Limb (tissue), 2 donors: ENCODE measurements at regions not wholly inside any gene's neighbourhood (a gene's known extent, or its start where the extent isn't known, plus 50 kb on each side); places are given as distances from the start of the nearest gene placed in this dataset.

Source experiments
- DNase-seq, 2 donors: peaks; one replicate each; pipeline ENCODE4 v3.0.0-alpha.2; 2016; ENCODE audit errors: extremely low spot score in 2 of 2

DNA sequence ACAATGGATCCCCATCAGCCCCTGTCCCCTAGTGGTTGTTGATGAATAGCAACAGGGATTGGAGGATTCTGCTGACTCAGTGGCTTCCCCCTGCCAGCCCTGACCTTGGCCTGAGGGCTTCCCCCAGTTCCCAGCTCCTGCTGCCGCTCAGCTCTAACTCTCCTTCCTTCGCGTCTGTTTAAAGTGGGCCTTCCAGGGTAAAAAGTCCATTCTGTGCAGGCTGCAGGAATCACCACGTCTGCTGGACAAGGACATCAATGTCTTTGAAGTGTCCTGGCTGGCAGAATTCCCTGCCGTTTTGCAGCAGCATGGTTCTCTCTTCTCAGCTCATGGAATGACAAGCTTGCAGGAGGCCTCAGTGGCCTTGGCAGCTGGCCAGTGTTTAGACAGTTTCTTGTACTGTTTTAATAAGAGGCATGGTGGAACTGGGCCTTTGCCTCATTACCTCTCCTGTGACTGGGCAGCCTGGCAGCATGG lies 152.5 kb upstream of the STX18 start:
- DNase-seq: peak in 1 of 2 donors; percentile 50

DNA sequence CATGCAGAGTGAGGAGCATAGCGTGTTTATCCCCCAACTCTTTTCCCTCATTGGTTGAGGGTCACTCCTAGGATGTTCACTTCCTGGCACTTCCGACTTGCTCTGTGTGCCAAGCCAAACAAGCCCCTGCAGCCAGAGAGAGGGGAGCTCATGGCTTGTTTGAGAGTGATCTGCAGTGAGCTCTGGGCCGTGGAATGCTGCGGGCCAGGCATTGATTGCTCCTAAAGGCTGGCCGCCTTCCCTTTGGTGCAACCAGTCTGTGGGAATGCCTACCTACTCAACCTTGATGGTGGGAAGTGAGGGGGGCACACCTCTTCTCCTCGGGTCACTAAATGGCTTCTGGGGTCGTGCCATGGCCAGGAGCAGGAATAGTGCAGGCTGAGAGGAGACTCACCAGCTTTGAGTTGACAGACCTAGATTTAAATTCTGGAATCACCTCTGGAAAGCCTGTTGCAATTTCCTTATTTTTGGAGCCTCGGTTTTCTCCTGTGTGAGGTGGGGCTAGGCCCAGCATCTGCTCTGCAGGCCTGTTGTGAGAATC lies 152.0 kb upstream of the STX18 start:
- DNase-seq: no peak

DNA sequence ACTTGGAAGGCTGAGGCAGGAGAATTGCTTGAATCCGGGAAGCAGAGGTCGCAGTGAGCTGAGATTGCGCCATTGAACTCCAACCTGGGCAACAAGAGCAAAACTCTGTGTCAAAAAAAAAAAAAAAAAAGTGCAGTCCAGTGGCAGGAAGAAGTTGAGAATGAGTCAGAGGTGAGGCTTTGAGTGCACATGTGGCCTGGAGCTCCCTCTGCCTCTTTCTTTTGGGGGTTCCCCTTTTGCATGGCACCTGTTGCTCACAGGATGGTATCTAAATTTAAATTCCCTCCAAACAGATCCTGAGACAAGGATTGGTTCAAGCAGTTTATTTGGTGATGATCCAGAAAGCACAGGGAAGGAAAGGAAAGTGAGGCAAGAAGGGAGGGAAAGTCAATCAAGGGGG lies 151.4 kb upstream of the STX18 start:
- DNase-seq: no peak

DNA sequence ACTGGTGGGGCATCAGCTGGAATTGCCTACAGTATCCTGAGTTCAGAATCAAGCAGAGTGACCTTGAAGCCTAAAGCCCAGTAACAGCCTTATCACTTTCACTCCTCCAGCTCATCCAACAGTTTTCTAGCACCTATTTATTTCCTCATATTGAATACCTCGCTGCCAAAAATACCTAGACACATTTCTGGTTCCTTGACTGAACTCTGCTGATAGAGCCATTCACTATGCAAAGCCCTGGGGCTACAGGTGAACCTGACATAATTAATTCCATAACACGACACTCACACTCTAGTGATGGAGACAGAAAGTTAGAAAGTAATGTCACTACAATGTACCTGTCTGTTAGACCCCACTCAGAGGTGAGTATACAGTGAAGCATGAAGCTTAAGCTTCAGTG lies 149.0 kb upstream of the STX18 start:
- DNase-seq: no peak

DNA sequence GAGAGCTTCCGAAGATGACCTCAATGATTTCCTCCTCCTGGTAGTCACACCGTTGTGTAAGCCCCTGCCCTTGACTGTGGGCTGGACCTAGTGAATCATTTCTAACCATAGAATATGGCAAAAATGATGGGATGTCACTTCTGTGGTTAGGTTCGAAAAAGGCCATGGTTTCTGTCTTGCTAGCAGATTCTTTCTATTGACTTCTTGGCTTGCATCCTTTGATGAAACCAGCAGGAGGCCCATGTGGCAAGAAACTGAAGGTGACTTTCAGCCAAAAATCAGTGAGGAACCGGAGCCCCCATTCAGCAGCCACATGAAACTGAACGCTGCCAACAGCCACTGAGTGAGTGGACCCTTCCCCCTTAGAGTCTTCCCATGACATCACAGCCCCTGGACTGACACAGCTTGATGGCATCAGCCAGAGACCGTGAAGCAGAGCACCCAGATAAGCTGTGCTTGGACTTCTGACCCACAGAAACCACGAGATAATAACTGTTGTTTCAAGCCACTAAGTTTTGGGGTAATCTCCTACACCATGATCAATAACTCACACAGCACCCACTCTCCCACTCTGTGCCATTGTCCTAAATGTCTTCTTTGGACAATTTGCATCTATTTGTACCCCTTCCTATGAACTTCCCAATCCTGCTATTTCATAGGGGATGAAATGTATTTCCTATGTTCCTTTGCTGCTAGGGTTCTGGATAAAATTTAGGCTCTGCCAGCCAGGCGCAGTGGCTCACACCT lies 148.0 kb upstream of the STX18 start:
- no peak for DNase-seq

DNA sequence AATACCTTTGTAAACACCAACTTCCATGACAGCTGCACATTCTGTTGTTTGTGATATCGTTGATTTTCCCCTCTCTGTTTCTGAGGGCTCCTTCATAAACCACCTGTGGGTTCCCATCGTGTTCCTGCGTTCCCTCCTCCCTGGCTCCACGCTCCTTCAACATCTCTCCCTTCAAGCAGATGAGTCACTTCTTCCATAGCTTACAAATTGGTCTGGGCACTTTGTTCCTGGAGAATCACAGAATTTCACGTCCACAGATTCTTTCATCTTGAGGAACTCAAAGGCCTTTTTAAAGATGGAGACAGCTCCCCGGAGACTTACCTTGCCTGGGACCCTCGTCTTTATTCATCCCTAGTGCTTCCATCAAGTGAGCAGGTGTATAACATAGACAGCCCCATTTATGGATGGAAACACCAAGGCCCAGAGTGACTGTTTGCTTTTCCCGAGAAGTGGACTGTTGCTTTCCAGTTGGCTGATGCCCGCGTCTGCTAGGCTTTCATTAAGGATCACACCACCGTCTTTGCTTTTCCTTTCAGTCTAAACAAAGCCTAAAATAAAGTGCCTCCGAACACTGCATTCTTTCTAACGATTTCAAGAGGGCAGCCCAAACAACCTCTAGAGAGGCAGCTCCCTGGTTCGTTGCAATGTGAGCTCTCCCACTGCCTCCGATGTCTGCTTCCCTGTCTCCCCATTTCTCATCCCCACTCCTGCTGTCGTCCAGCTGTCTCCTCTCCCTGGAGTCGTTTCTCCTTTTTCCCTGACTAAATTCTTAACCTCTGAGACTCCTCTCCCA lies 146.3 kb upstream of the STX18 start:
- no peak for DNase-seq

DNA sequence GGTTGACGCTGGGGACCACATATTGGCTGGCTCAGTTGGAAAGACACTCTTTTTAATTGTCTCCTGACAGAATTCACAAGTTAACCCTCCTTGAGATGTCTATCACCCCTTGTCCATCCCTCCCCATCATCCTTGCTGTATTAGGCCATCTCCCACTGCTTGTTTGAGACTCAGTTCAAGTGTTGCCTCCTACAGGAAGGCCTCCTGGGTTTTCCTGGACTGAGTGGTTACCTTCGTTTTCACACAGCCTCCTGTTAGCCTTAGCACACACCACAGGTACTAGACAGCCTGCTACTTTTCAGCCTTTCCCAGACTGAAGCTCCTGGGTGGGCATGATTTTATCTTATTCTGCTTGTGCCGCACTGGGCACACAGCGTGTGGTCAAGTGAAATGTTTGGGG lies 145.3 kb upstream of the STX18 start:
- no peak for DNase-seq

DNA sequence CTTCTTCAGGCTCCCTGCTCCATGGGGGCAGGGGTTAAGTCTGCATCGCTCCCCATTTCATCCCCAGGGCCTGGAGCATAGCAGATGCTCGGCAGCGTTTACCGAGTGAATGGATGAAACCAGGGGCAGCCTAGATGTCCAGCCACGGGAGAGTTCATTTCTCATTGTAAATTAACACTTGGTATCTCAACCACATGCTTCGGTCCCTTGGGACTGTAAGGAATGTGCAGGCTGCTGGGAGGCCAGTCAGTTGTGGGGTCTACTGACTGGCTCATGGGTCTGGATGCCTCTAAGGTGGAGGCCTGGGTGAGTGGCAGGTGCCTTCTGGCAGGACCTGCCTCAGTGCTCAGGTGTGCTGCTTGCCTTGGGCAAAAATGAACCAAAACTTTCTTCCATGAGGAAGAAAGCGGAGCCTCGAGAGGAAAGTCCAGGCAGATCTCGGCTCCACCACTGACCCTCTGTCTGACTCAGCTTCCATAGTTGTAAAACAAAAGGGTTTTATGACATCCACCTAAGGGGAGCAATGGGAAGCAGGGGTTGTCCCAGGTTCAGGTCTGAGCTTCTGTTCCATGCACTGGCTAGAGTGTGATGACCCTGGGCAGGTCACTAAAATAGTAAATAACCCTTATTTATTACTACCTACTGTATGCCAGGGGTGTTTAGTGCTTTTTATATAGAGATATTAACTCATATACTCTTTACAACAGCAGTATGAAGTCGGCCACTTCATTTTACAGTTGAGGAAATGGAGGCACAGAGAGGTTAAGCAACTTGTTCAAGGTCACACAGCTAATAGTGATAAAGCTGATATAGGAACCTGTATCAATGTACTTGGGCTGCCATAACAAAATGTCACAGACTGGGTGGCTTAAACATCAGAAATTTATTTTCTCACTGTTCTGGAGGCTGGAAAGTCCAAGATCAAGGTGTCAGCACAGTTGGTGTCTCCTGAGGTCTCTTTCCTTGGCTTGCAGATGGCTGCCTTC lies 144.3 kb upstream of the STX18 start:
- DNase-seq: no peak

DNA sequence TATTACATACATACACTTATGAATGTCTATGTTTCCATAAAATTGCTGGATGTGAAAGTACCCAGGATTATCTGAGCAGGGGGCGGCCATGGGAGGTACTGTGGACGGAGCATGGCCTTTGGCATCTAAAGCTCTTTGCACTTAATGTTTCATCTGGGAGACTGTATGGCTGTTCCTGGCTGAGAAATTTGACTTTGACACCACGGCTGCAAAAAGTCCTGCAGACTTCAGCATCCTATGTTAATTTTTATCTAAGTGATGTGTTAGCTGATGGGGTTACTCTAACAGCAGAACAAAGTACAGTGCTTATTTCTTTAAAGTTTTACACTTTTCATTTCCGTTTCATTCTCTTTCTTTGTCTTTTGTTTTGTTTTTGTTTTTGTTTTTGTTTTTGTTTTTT lies 139.8 kb upstream of the STX18 start:
- no peak for DNase-seq

DNA sequence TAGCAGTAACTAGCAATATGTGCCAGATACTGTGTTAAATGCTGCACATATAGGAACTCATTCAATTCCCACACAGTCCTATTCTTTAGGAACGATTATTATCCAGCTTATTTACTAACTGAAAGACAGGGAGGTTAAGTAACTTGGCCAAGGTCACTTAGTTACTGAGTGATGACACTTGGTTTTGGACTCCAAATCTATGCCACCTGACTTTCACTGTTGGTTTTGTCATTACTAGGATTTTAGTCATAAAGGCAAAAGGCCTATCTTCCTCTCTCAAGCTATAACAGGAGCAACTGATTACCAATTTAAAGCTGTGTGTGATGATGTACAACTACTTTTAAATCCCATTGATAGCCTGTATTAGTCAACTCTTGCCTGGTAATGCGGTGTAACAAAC lies 138.9 kb upstream of the STX18 start:
- DNase-seq: no peak

DNA sequence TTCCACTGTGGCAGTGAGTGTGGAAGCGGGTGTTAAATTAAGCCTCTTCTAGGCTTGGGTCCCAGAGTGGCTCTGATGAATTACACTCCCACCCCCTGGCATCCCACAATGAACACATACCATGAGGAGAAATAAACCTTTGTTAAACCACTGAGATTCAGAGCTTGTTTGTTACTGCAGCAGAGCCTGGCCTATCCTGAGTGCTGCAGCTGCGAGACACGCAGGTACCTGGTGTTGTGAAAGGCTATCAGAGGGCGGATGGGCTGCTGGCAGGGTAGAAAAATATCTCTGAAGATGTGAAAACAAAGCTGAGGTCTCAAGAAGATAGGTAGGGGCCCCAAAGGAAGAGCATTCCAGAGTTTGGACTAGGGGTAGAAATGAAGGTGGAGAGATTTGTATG lies 138.4 kb upstream of the STX18 start:
- DNase-seq: no peak

DNA sequence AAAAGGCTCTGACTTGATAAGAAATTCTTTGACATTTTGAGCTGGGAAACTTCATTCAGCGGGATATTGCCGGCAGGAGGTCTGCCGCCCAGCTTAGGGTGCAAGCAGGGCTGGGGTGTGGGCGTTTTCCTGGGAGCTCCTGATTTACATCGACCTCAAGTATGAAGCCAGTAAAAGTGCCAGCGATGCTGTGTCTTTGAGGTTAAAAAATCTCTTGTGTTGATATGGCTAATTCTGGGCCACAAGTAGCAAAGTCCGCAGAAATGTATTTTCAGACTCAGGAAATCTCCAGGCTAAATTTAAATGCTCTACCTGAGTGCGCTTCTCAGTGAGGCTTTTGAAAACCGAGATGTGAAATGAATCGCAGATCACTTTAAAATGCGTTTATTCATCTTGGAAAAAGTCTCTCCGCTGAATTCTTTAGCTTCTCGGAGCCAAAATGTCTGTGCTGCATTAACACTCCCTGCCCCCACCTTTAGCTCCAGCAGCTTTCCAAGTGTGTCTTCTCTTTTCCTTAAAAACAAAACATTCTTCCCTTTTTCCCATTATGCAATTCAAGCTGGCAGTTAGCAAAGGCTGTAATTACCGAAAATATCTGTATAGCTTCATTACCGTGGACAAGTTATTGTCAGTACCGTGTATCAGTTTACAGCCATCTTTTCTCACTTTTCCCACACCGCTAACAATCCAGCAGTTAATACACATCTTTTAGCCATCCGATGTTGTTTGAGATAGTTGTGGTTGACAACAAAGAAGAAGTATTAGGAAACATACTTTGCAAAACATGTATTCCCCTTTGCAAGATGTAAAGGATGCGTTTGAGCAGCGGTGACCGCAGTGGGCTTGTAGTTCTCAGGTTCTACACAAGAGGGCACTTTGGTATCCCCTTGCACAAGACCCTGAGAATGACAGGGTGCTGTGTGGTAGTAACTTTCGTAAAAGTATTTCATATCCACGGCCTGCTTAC lies 136.0 kb upstream of the STX18 start:
- DNase-seq: peak; percentile 62 to 63

DNA sequence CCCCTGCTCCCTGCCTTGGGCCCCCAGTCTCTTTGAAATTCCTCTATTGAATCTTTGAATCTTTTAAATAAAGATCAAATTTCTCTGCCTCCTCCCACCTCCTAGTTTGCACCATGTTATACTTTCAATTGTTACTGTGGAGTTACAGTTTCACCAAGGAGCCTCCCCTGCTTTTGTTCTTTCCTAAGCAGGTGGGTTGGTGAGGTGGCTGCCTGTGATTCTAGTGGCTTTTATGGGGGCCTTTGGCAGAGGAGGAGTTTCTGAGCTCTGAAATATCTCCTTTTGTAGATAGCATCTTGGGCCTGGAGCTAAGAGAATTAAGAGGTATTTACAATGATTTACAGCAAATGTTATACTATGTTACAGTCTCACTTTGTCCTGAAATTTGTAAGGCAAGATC lies 133.8 kb upstream of the STX18 start:
- no peak for DNase-seq

DNA sequence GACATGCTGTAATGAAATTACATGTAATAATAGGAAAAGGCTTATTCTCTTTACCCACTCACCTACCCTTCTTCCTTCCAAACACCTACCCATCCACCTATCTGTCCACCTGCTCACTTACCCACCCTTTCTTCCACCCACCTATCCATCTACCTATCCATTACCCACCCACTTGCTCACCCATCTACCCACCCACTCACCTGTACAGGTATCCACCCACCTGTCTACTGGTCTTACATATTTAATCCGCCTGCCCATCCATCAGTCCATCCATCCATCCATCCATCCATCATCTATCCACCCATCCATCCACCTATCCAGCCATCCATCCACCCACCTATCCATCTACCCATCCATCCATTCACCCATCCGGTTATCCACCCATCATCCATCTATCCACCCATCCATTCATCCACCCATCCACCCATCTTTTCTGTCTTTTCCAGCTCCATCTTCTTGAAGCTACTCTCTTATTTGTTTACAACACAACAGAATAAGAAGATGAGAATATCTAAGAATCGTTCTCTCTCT lies 133.3 kb upstream of the STX18 start:
- no peak for DNase-seq

DNA sequence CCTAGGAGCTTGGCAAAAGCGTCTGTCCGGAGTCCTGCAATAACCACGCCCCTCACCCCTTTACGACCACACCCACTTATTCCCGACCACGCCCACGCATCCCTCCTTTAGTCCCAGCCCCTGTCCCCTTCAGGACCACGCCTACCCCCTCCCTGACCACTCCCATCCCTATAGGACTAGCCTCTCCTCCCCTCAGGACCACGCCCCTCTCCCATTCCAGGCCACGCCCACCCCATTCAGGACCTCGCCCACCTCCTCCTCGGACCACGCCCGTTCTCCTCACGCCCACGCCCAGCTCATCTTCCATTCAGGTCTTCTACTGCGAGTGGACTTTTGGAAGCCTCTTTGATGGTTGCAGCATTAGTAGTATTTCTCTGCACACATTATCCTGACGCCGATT lies 131.2 kb upstream of the STX18 start:
- DNase-seq: peak in 1 of 2 donors; percentile 52

DNA sequence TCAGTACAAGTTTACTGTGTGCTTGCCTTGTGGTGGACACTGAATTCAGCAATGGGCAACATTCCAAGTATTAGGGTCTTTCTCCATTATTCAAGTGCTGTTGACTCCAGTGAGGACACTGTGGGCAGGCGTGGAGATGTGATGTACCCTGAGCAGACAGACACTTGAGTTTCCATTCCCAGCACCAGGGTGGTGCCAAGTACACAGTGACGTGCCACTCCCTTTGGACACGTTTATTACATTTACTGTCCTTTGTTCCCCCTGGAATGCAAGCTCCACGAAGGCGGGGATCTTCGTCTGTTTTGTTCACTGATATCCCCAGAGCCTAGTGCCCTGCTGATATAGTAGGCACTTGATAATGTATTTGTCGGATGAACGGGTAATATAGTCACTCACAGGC lies 130.6 kb upstream of the STX18 start:
- no peak for DNase-seq

DNA sequence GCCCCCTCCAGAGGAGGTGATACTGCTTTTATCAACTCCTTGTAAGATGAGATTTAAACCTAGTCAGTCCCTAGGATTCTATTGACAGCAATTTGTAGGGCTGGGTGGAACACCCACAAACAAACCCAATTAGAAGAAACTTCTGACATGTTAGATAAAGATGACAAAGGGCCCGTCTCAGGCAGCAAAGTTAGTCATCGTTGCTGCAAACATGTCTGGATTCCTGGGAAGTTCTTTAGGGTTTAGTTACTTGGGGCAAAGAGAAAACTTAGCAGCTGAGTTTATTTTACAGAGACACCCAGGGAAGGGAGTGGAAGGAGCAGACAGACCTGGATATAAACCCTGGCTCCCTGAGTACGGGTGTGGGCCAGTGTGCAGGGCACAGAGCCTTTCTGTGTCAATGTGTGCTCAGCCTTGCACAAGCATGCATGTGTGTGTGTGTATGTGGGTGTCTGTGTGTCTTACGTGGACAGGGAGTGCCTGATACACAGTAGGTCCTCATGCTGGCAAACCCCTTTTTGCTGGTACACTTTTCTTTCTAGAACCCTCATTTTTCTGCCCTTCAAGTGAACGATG lies 130.0 kb upstream of the STX18 start:
- DNase-seq: no peak

DNA sequence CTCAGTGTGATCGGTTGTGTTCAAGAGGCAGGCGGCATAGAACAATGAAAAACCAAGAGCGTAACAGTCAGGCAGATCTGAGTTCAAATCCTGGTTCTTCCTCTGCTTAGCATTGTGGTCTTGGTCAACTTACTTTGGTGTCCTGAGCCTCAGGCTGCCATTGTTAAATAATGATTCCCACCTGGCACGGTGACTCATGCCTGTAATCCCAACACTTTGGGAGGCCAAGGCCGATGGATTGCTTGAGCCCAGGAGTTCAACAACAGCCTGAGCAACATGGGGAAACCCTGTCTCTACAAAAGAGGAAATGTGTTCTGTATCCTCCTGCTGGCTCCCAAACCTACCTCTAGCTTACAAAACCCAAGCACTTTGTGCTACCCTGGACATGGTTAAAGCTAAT lies 129.0 kb upstream of the STX18 start:
- DNase-seq: no peak

DNA sequence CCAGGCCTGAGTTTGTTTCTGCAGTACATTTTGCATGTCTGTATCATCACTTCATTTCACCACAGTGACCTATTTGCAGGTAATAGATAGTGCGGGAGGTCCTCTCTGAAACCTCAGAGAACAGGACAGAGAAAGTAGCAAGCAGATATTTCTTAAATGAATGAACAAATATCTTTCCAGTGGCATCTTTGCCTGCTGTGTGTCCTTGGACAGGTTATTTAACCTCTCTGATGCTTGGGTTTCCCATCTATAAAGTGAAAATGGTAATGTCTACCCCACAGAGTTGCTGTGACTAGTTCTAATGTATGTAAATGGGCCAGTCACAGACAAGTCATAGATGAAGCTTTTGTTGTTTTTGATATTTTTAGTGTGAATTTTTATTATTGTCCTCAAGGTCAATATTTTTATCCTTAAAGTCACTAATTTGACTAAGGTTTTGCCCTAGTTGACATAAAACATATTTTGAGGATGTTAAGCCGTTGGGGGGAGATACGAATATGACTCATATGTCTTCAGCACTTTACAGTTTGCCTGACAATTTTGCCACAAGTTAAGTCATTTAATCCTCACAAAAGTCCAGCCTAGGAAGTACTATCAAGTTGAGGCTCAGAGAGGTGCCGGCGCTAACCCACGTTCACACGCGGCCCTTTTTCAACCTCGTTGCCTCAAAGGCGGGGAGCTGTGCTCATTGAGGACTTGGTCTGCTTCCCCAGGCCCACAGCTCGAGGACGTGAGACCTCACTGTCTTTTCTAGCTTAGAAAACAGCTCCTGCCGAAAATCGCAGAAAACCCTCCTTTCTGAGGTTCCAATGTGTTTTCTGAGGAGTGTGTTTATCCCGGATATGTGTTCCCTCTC lies 126.7 kb upstream of the STX18 start:
- no peak for DNase-seq
